PFSK-1 (cell line): ENCODE measurements at regions not wholly inside any gene's neighbourhood (a gene's known extent, or its start where the extent isn't known, plus 50 kb on each side); places are given as distances from the start of the nearest gene placed in this dataset.

Experiments used
- FOXP2 ChIP-seq: optimal IDR thresholded peaks from 2 replicates; pipeline ENCODE3; 2011; ENCODE audit warnings: borderline replicate concordance, control low read depth, inconsistent platforms; ENCODE audit not compliant: insufficient read depth; ENCODE audit errors: extremely low read length, extremely low read depth
- POLR2AphosphoS5 ChIP-seq: IDR thresholded peaks from 2 replicates; pipeline ENCODE4 v1.6.1; 2012; ENCODE audit warnings: low read depth, mild to moderate bottlenecking, control low read depth, low read length, moderate library complexity
- SIN3A ChIP-seq: IDR thresholded peaks from 2 replicates; pipeline ENCODE4 v1.6.1; 2012; ENCODE audit warnings: mild to moderate bottlenecking, low read length, moderate library complexity, borderline replicate concordance; ENCODE audit not compliant: insufficient read depth
- TAF1 ChIP-seq: IDR thresholded peaks from 2 replicates; pipeline ENCODE4 v1.6.1; 2012; ENCODE audit warnings: low read length, control low read depth, borderline replicate concordance; ENCODE audit not compliant: insufficient read depth
- TF ChIP-seq, protein P1 (sequence below), 2 experiments: IDR thresholded peaks; 2 replicates each; pipeline versions ENCODE4 v1.6.1 to v1.8.0; 2011 to 2012; ENCODE audit warnings: low read depth in 2 of 2, low read length in 2 of 2, control low read depth in 1 of 2, inconsistent platforms in 1 of 2, mild to moderate bottlenecking in 1 of 2, moderate library complexity in 1 of 2; ENCODE audit not compliant: insufficient read depth in 1 of 2

DNA sequence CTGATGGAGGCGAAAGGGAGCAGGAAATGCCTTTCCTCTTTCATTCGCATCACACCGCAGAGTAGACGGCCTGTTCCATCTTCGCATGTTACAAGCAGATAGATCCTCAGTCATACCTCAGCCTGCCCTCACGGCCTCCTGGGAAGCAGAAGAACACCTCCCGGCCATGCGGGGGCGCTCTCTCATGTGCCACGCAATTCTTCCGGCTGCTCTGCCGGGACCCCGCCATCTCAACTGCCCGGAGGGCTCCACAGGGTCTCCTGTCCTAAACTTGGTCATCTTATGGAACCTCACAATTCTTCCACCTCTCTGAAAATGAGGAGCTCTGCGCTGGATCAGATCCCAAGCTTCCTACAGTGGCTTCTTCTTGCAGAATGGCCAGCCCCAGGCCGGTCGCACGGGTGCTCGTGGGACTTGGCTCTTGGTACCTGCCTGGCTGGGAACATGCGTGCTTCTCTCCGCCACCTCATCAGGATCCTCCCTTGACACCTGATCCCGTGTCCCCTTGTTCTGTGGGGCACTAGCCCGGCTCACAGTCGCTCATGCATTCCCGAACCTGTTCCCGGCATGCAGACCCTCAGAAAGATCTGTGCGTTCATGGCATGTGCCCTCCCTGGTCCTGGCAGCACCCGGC is 262.8 kb upstream of the SHH start:
- TF ChIP-seq POLR2AphosphoS5 (no peak), TAF1 (no peak), SIN3A (no peak), FOXP2 (no peak)
- TF ChIP-seq, protein P1, sequence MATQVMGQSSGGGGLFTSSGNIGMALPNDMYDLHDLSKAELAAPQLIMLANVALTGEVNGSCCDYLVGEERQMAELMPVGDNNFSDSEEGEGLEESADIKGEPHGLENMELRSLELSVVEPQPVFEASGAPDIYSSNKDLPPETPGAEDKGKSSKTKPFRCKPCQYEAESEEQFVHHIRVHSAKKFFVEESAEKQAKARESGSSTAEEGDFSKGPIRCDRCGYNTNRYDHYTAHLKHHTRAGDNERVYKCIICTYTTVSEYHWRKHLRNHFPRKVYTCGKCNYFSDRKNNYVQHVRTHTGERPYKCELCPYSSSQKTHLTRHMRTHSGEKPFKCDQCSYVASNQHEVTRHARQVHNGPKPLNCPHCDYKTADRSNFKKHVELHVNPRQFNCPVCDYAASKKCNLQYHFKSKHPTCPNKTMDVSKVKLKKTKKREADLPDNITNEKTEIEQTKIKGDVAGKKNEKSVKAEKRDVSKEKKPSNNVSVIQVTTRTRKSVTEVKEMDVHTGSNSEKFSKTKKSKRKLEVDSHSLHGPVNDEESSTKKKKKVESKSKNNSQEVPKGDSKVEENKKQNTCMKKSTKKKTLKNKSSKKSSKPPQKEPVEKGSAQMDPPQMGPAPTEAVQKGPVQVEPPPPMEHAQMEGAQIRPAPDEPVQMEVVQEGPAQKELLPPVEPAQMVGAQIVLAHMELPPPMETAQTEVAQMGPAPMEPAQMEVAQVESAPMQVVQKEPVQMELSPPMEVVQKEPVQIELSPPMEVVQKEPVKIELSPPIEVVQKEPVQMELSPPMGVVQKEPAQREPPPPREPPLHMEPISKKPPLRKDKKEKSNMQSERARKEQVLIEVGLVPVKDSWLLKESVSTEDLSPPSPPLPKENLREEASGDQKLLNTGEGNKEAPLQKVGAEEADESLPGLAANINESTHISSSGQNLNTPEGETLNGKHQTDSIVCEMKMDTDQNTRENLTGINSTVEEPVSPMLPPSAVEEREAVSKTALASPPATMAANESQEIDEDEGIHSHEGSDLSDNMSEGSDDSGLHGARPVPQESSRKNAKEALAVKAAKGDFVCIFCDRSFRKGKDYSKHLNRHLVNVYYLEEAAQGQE (IDR thresholded peaks at IDR 0.05; ENCODE audit: insufficient read depth in 1 of 2, low read depth in 2 of 2, low read length in 2 of 2), result no peak

DNA sequence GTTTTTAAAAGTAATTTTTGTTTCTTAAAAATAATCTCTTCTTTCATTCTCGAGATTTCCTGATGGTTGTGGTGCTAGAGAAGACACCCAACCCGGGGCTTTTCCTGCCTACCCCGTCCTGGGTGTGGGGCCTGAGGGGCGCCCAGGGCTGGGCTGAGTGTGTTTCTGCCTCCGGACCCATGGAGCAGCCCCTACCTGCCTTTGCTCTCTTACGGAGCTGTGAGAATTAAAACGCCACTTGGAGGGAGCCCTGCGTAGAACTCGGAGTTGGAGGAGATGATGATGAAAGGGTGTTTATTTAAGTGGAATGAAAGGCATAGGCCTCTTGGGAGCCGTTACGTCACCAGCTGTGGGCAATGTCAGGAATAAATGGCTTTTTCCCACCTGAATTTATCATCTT is 261.8 kb upstream of the SHH start:
- TF ChIP-seq FOXP2, result no peak
- TF ChIP-seq TAF1, result no peak
- TF ChIP-seq, protein P1 (IDR thresholded peaks at IDR 0.05; ENCODE audit: insufficient read depth in 1 of 2, low read depth in 2 of 2, low read length in 2 of 2), result no peak
- no peak for TF ChIP-seq POLR2AphosphoS5
- TF ChIP-seq SIN3A, result no peak

DNA sequence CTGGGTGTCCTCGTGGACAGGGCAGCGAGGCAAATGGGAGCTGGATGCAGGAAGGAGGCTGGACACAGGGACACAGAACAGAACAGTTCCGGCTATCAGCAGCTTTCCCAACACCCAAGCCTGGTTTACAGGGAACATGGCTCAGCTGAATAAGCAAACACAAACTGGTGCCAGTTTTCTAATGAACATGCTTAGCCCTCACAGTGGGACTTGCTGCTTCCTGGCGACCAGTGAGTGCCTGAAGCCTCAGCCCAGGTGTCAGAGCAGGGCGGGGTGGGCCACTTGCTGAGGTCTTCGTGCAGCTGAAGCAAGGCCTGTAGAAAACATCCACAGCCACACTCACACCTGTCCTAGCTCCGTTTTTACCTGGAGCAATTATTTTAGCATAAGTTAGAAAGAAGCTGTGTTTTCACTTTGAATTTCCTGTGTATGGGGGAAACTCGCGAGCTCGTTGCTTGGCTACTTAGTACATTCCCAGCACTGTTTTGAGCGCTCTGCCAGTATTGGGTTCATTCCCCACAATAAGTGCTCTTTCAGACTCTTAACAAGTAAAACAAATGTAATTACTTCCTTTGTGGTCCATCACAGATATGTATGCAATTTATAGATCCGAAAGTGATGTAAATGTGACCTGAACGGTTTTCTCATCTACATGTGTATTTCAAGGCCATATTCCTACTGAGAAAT is 261.2 kb upstream of the SHH start:
- TF ChIP-seq, protein P1 (IDR thresholded peaks at IDR 0.05; ENCODE audit: insufficient read depth in 1 of 2, low read depth in 2 of 2, low read length in 2 of 2), result no peak
- TF ChIP-seq TAF1 (no peak), POLR2AphosphoS5 (no peak), FOXP2 (no peak)

DNA sequence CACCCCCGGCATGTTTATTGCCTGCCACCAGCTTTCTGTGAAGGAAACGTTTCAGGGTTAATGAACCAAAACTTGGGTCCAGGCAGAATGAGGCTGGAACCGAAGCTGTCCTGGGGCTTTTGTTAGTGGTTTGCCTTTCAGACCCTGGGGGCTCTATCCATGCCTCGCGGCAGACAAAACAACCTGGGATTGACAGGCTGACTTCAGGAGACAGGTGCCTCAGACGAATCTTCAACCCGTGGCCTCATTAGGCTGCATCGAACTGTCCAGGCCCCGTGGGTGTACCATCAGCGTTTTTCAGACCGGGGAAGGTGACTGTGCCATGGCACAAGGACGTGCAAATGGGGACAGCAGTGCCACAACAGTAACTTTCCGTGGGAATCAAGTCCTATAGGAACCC is 259.3 kb upstream of the SHH start:
- no peak for TF ChIP-seq SIN3A
- TF ChIP-seq, protein P1 (IDR thresholded peaks at IDR 0.05; ENCODE audit: insufficient read depth in 1 of 2, low read depth in 2 of 2, low read length in 2 of 2), result no peak
- TF ChIP-seq POLR2AphosphoS5, result no peak
- no peak for TF ChIP-seq FOXP2
- TF ChIP-seq TAF1, result no peak
